H1 (cell line): ENCODE measurements at regions not wholly inside any gene's neighbourhood (a gene's known extent, or its start where the extent isn't known, plus 50 kb on each side); places are given as distances from the start of the nearest gene placed in this dataset.

Experiments
- CTCF ChIA-PET: fragments of 300-600 bp; sonication (Branson Sonifier 250); formaldehyde crosslinking; loops from one replicate; lab custom pipeline; 2021; ENCODE audit not compliant: partially characterized antibody; lab: Charles Lee
- POLR2A ChIA-PET: fragments of 300-600 bp; sonication (Branson Sonifier 250); formaldehyde crosslinking; loops from one replicate; lab custom pipeline; 2021; ENCODE audit warnings: inconsistent platforms; ENCODE audit not compliant: partially characterized antibody; lab: Charles Lee
- DNase-seq, 2 experiments: peaks; one replicate each; pipeline versions ENCODE4 v3.0.0 to v3.0.0-alpha.2; 2010 to 2022; ENCODE audit warnings: low spot score in 2 of 2, low read depth in 1 of 2, mixed read lengths in 1 of 2
- FAIRE-seq: peaks from 2 replicates; lab custom pipeline; 2011; peaks lifted over from hg19 to GRCh38; lab: Jason Lieb, UNC
- H2AFZ ChIP-seq: 2 replicates; pipeline ENCODE4 v1.8.1; 2012; ENCODE audit warnings: low read length, inconsistent platforms
- H2AK5ac ChIP-seq: 2 replicates; pipeline ENCODE4 v1.6.1; 2013; ENCODE audit warnings: low read depth, low read length
- H2BK120ac ChIP-seq: replicated peaks from 2 replicates; pipeline ENCODE3; 2013; ENCODE audit warnings: low read depth, low read length, inconsistent platforms
- H2BK12ac ChIP-seq: 2 replicates; pipeline ENCODE4 v1.6.1; 2013; ENCODE audit warnings: low read depth, low read length
- H2BK15ac ChIP-seq: 2 replicates; pipeline ENCODE4 v1.6.1; 2013; ENCODE audit warnings: low read length
- H2BK20ac ChIP-seq: 2 replicates; pipeline ENCODE4 v1.6.1; 2013; ENCODE audit warnings: low read length
- H2BK5ac ChIP-seq: 2 replicates; pipeline ENCODE4 v1.6.1; 2013; ENCODE audit warnings: low read depth, low read length
- H3K14ac ChIP-seq: 2 replicates; pipeline ENCODE4 v1.6.1; 2013; ENCODE audit warnings: inconsistent platforms; ENCODE audit not compliant: insufficient read length
- H3K18ac ChIP-seq: 2 replicates; pipeline ENCODE4 v1.6.1; 2013; ENCODE audit warnings: low read length; ENCODE audit errors: extremely low read depth
- H3K23ac ChIP-seq: 2 replicates; pipeline ENCODE4 v1.6.1; 2013; ENCODE audit warnings: inconsistent platforms; ENCODE audit not compliant: insufficient read length
- H3K23me2 ChIP-seq: 2 replicates; pipeline ENCODE4 v1.6.1; 2013; ENCODE audit warnings: low read depth, low read length
- H3K27ac ChIP-seq: 2 replicates; pipeline ENCODE4 v1.6.1; 2011; ENCODE audit warnings: low read depth, low read length, inconsistent platforms
- H3K27me3 ChIP-seq, 4 experiments: replicated peaks in 1 of 4; 1 replicate in 1 of 4; 2 replicates in 3 of 4; pipeline versions ENCODE4 v1.6.1 to v1.8.1; 2011 to 2013; ENCODE audit warnings: low read length in 3 of 4, mild to moderate bottlenecking in 3 of 4, inconsistent platforms in 2 of 4, mixed read lengths in 2 of 4, moderate library complexity in 1 of 4; ENCODE audit not compliant: control insufficient read depth in 3 of 4, insufficient read depth in 3 of 4; ENCODE audit errors: extremely low read depth in 1 of 4
- H3K36me3 ChIP-seq, 4 experiments: 2 replicates each; pipeline versions ENCODE4 v1.6.1 to v1.8.1; 2011 to 2013; ENCODE audit warnings: mild to moderate bottlenecking in 4 of 4, low read length in 3 of 4, moderate library complexity in 2 of 4, control low read depth in 1 of 4, inconsistent platforms in 1 of 4; ENCODE audit not compliant: insufficient read depth in 4 of 4, control insufficient read depth in 2 of 4
- H3K4ac ChIP-seq: replicated peaks from 2 replicates; pipeline ENCODE3; 2013; ENCODE audit warnings: low read length, low read depth, mixed read lengths, inconsistent platforms; ENCODE audit not compliant: insufficient read length
- H3K4me1 ChIP-seq, 4 experiments: replicated peaks in 1 of 4; 1 replicate in 1 of 4; 2 replicates in 3 of 4; pipeline versions ENCODE4 v1.6.1 to v1.8.1; 2011 to 2013; ENCODE audit warnings: low read length in 3 of 4, inconsistent platforms in 2 of 4, mixed read lengths in 1 of 4; ENCODE audit not compliant: insufficient read depth in 4 of 4, control insufficient read depth in 3 of 4
- H3K4me2 ChIP-seq, 2 experiments: 2 replicates each; pipeline versions ENCODE4 v1.6.1 to v1.8.1; 2011 to 2013; ENCODE audit warnings: low read depth in 2 of 2, low read length in 2 of 2, control low read depth in 1 of 2, inconsistent platforms in 1 of 2, mild to moderate bottlenecking in 1 of 2; ENCODE audit not compliant: insufficient read depth in 1 of 2
- H3K4me3 ChIP-seq, 4 experiments: fragments of 200-600, 300-600 bp in 1 of 4; sonication (generic), shearing (Covaris generic), sonication (Bioruptor Twin) in 1 of 4; 2 replicates each; pipeline versions ENCODE4 v1.5.1 to v1.8.1; 2011 to 2016; ENCODE audit warnings: low read length in 4 of 4, low read depth in 3 of 4, control low read depth in 2 of 4, inconsistent platforms in 2 of 4, mild to moderate bottlenecking in 2 of 4, mixed read lengths in 1 of 4, moderate library complexity in 1 of 4; ENCODE audit not compliant: insufficient read depth in 2 of 4; ENCODE audit errors: extremely low read depth in 1 of 4
- H3K56ac ChIP-seq: replicated peaks from 2 replicates; pipeline ENCODE3; 2013; ENCODE audit warnings: low read depth, mild to moderate bottlenecking, mixed read lengths, low read length, inconsistent platforms; ENCODE audit not compliant: insufficient read length
- H3K79me1 ChIP-seq: 2 replicates; pipeline ENCODE4 v1.6.1; 2013; ENCODE audit warnings: low read depth, low read length, control low read depth
- H3K79me2 ChIP-seq, 2 experiments: 2 replicates each; pipeline versions ENCODE4 v1.6.1 to v1.8.1; 2012 to 2013; ENCODE audit warnings: low read length in 2 of 2, mild to moderate bottlenecking in 2 of 2, inconsistent platforms in 1 of 2; ENCODE audit not compliant: insufficient read depth in 2 of 2, control insufficient read depth in 1 of 2
- H3K9ac ChIP-seq, 4 experiments: replicated peaks in 1 of 4; 1 replicate in 1 of 4; 2 replicates in 3 of 4; pipeline versions ENCODE4 v1.6.1 to v1.8.1; 2011 to 2013; ENCODE audit warnings: low read depth in 3 of 4, low read length in 3 of 4, control low read depth in 2 of 4, mild to moderate bottlenecking in 2 of 4, moderate library complexity in 2 of 4, inconsistent platforms in 1 of 4; ENCODE audit errors: extremely low read depth in 1 of 4
- H3K9me3 ChIP-seq, 2 experiments: 2 replicates each; pipeline versions ENCODE4 v1.6.1 to v1.8.1; 2012 to 2013; ENCODE audit warnings: mild to moderate bottlenecking in 2 of 2, moderate library complexity in 2 of 2, control low read depth in 1 of 2, inconsistent platforms in 1 of 2, low read depth in 1 of 2, low read length in 1 of 2, mixed read lengths in 1 of 2; ENCODE audit not compliant: insufficient read depth in 2 of 2
- H4K20me1 ChIP-seq, 2 experiments: replicated peaks in 1 of 2; 2 replicates each; pipeline versions ENCODE3 to v1.8.1; 2011 to 2013; ENCODE audit warnings: inconsistent platforms in 2 of 2, low read length in 2 of 2, mild to moderate bottlenecking in 1 of 2; ENCODE audit not compliant: insufficient read depth in 2 of 2, control insufficient read depth in 1 of 2
- H4K5ac ChIP-seq: 2 replicates; pipeline ENCODE4 v1.6.1; 2013; ENCODE audit warnings: low read length, low read depth, mixed read lengths, inconsistent platforms; ENCODE audit not compliant: insufficient read length
- H4K8ac ChIP-seq: 2 replicates; pipeline ENCODE4 v1.8.0; 2013; ENCODE audit warnings: mild to moderate bottlenecking, moderate library complexity, low read length, inconsistent platforms; ENCODE audit not compliant: insufficient read depth; ENCODE audit errors: extremely low read depth
- H4K91ac ChIP-seq: replicated peaks from 2 replicates; pipeline ENCODE3; 2013; ENCODE audit warnings: low read length, mixed read lengths, inconsistent platforms; ENCODE audit not compliant: insufficient read length
- ASH2L ChIP-seq: fragments of 200-600, 300-600 bp; sonication (generic); IDR thresholded peaks from one replicate; pipeline ENCODE4 v1.7.1; 2017; ENCODE audit warnings: low read length
- CEBPB ChIP-seq: IDR thresholded peaks from 2 replicates; pipeline ENCODE4 v1.6.1; 2012; ENCODE audit warnings: low read depth, low read length
- EP300 ChIP-seq, 2 experiments: IDR thresholded peaks; 1 replicate in 1 of 2; 2 replicates in 1 of 2; pipeline ENCODE4 v1.6.1; 2011 to 2012; ENCODE audit warnings: low read depth in 2 of 2, low read length in 2 of 2, mild to moderate bottlenecking in 2 of 2, borderline replicate concordance in 1 of 2, inconsistent platforms in 1 of 2, moderate library complexity in 1 of 2
- POLR2A ChIP-seq, 2 experiments: IDR thresholded peaks; 1 replicate in 1 of 2; 2 replicates in 1 of 2; pipeline ENCODE4 v1.6.1; 2011; ENCODE audit warnings: low read depth in 2 of 2, low read length in 2 of 2, mild to moderate bottlenecking in 2 of 2; ENCODE audit errors: control extremely low read depth in 1 of 2
- POU5F1 ChIP-seq: IDR thresholded peaks from 2 replicates; pipeline ENCODE4 v1.6.1; 2011; ENCODE audit warnings: low read depth, mild to moderate bottlenecking, low read length, moderate library complexity
- RFX5 ChIP-seq: IDR thresholded peaks from 2 replicates; pipeline ENCODE4 v1.6.1; 2011; ENCODE audit warnings: low read depth, low read length, improper control_type of control experiment, borderline replicate concordance
- RXRA ChIP-seq: IDR thresholded peaks from 2 replicates; pipeline ENCODE4 v1.6.1; 2011; ENCODE audit warnings: low read depth, mild to moderate bottlenecking, low read length, moderate library complexity; ENCODE audit not compliant: insufficient read depth
- SIX5 ChIP-seq: IDR thresholded peaks from 2 replicates; pipeline ENCODE4 v1.6.1; 2011; ENCODE audit warnings: mild to moderate bottlenecking, low read depth, low read length
- SP4 ChIP-seq: IDR thresholded peaks from 2 replicates; pipeline ENCODE4 v1.6.1; 2012; ENCODE audit warnings: low read length, inconsistent platforms
- TBP ChIP-seq: IDR thresholded peaks from 2 replicates; pipeline ENCODE4 v1.6.1; 2011; ENCODE audit warnings: low read depth, low read length, improper control_type of control experiment
- USF2 ChIP-seq: IDR thresholded peaks from 2 replicates; pipeline ENCODE4 v1.6.1; 2011; ENCODE audit warnings: low read length, improper control_type of control experiment
- YY1 ChIP-seq: IDR thresholded peaks from 2 replicates; pipeline ENCODE4 v1.6.1; 2011; ENCODE audit warnings: low read depth, mild to moderate bottlenecking, low read length

GRCh38 chr7:131154380-131154779, 173.3 kb upstream of the MKLN1 start:
- Histone ChIP-seq H3K27ac (no peak overlapping the region), H3K56ac (no peak overlapping the region), H3K4me1 (no peaks in the 10 kb centered on the region), H2AFZ (no peak overlapping the region), H3K23me2 (no peaks in the 10 kb centered on the region; the same call in 1 of the 2 replicates), H3K79me2 (no peaks in the 10 kb centered on the region), H2AK5ac (no peak overlapping the region), H3K27me3 (no peaks in the 10 kb centered on the region), H3K4ac (no peak overlapping the region), H2BK15ac (no peak overlapping the region), H2BK120ac (no peak overlapping the region), H3K23ac (no peak overlapping the region)
- DNase-seq: peak in 1 of 2 experiments; percentile 20
- ChIA-PET CTCF (no interaction called here), POLR2A (no interaction called here)
- TF ChIP-seq YY1 (no peak), RXRA (no peak), ASH2L (no peak), SIX5 (no peak), TBP (no peak), CEBPB (no peak), RFX5 (no peak), EP300 (IDR thresholded peaks at IDR 0.05; ENCODE audit: borderline replicate concordance in 1 of 2, low read depth in 2 of 2, low read length in 2 of 2) (no peak), POU5F1 (no peak), USF2 (no peak), SP4 (no peak), POLR2A (IDR thresholded peaks at IDR 0.05; ENCODE audit: control extremely low read depth in 1 of 2, low read depth in 2 of 2, low read length in 2 of 2) (no peak)
- TF ChIP-seq, all 59 proteins: peak for 0
- Histone ChIP-seq H3K9ac (no peak overlapping the region), H3K9me3 (no peaks in the 10 kb centered on the region), H4K8ac (no peak overlapping the region), H2BK20ac (no peak overlapping the region), H4K20me1 (no peaks in the 10 kb centered on the region), H3K18ac (no peak overlapping the region), H3K4me3 (no peak overlapping the region), H2BK5ac (no peak overlapping the region), H2BK12ac (no peak overlapping the region), H3K4me2 (no peak overlapping the region), H3K36me3 (no peaks in the 10 kb centered on the region), H3K79me1 (no peaks in the 10 kb centered on the region), H3K14ac (no peak overlapping the region), H4K91ac (no peak overlapping the region), H4K5ac (no peak overlapping the region)
- no peak for FAIRE-seq
